ENCODE measurements at regions not wholly inside any gene's neighbourhood (a gene's known extent, or its start where the extent isn't known, plus 50 kb on each side); places are given as distances from the start of the nearest gene placed in this dataset.
A peak's percentile ranks its signal among the peaks of the same experiment; 100 is the strongest.

DNA sequence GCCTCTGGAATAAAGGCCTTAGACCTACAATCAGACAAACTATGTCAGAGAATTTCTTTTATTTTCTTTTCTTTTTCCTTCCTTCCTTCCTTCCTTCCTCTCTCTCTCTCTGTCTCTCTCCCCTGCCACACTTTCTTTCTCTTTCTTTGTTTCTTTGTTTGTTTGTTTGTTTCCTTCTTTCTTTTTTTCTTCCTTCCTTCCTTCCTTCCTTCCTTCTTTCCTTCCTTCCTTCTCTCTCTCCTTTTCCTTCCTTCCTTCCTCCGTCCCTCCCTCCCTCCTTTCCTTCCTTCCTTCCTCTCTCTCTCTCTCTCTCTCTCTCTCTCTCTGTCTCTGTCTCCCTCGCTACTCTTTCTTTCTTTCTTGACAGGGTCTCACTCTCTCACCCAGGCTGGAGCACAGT is 242.6 kb downstream of the GATA3 start:
- no peaks in the 10 kb centered on the region for H3K36me3 ChIP-seq (replicated peaks; ENCODE audit: insufficient read depth, low read depth)
- 88% methylated on average over 1 of the region's 2 CpGs for WGBS (ENCODE audit: low lambda C conversion rate, missing lambda C conversion rate)

DNA sequence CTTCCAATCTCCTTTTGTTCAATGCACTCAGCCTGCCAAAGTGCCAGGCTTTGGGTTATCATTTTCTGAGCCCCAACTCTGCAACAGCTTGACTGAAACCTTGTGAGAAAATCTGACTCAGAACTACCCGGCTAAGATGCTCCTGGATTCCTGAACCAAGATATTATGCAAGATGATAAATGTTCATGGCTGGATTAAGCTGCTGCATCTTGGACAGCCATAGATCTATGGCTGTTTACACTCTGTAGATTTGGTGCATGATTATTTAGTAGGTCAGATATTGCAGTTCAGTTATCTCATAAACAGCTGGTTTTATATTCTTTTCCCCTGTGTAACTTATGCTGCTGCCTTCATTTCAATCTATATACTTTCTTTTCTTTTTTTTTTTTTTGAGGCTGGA is 243.5 kb downstream of the GATA3 start:
- DNase-seq (ENCODE audit: low spot score) = peak; percentile 13
- Histone ChIP-seq H3K4me3 (no peak overlapping the region), H3K9me3 (ENCODE audit: low read depth) (no peaks in the 10 kb centered on the region), H3K36me3 (replicated peaks; ENCODE audit: insufficient read depth, low read depth) (no peaks in the 10 kb centered on the region), H3K9me2 (replicated peaks; ENCODE audit: insufficient read depth) (no peaks in the 10 kb centered on the region), H3K4me1 (ENCODE audit: insufficient read depth) (no peaks in the 10 kb centered on the region), H3K79me2 (no peaks in the 10 kb centered on the region), H3K4me2 (no peak overlapping the region), H2AFZ (no peak overlapping the region), H4K20me1 (ENCODE audit: insufficient read depth, poor library complexity, severe bottlenecking) (no peaks in the 10 kb centered on the region), H3K27me3 (peaks cover 6% of the 10 kb centered on the region), H3K27ac (no peak overlapping the region)
- WGBS (ENCODE audit: low lambda C conversion rate, missing lambda C conversion rate) = 67% methylated on average over 1 of the region's 1 CpG
- TF ChIP-seq, protein P1, sequence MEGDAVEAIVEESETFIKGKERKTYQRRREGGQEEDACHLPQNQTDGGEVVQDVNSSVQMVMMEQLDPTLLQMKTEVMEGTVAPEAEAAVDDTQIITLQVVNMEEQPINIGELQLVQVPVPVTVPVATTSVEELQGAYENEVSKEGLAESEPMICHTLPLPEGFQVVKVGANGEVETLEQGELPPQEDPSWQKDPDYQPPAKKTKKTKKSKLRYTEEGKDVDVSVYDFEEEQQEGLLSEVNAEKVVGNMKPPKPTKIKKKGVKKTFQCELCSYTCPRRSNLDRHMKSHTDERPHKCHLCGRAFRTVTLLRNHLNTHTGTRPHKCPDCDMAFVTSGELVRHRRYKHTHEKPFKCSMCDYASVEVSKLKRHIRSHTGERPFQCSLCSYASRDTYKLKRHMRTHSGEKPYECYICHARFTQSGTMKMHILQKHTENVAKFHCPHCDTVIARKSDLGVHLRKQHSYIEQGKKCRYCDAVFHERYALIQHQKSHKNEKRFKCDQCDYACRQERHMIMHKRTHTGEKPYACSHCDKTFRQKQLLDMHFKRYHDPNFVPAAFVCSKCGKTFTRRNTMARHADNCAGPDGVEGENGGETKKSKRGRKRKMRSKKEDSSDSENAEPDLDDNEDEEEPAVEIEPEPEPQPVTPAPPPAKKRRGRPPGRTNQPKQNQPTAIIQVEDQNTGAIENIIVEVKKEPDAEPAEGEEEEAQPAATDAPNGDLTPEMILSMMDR (IDR thresholded peaks at IDR 0.05; ENCODE audit: poor library complexity) = no peak
- TF ChIP-seq EZH2phosphoT487 (IDR thresholded peaks at IDR 0.05; ENCODE audit: low read depth, severe bottlenecking, unreplicated experiment) (no peak), EZH2 (IDR thresholded peaks at IDR 0.05; ENCODE audit: borderline replicate concordance) (no peak)

More for the DNA sequence above, 242.6 kb downstream of the GATA3 start:
- no peaks in the 10 kb centered on the region for H3K9me2 ChIP-seq (replicated peaks; ENCODE audit: insufficient read depth)
- peaks cover 6% of the 10 kb centered on the region for H3K27me3 ChIP-seq
- no peaks in the 10 kb centered on the region for H3K4me1 ChIP-seq (ENCODE audit: insufficient read depth)
- no peak overlapping the region for H3K27ac ChIP-seq
- H3K4me3 ChIP-seq = no peak overlapping the region
- DNase-seq (ENCODE audit: low spot score) = no peak
- no peaks in the 10 kb centered on the region for H3K79me2 ChIP-seq
- no peak overlapping the region for H3K4me2 ChIP-seq
- H3K9me3 ChIP-seq (ENCODE audit: low read depth) = no peaks in the 10 kb centered on the region
- TF ChIP-seq EZH2 (IDR thresholded peaks at IDR 0.05; ENCODE audit: borderline replicate concordance) (no peak), EZH2phosphoT487 (IDR thresholded peaks at IDR 0.05; ENCODE audit: low read depth, severe bottlenecking, unreplicated experiment) (no peak)
- TF ChIP-seq, protein P1 (IDR thresholded peaks at IDR 0.05; ENCODE audit: poor library complexity) = no peak
- no peaks in the 10 kb centered on the region for H4K20me1 ChIP-seq (ENCODE audit: insufficient read depth, poor library complexity, severe bottlenecking)
- no peak overlapping the region for H2AFZ ChIP-seq

- Histone ChIP-seq H3K79me2 (no peaks in the 10 kb centered on the region), H4K20me1 (ENCODE audit: insufficient read depth, poor library complexity, severe bottlenecking) (no peaks in the 10 kb centered on the region), H3K27ac (no peak overlapping the region), H3K4me2 (no peak overlapping the region), H3K4me3 (no peak overlapping the region), H3K9me2 (replicated peaks; ENCODE audit: insufficient read depth) (no peaks in the 10 kb centered on the region), H3K27me3 (peaks cover 8% of the 10 kb centered on the region), H3K9me3 (ENCODE audit: low read depth) (no peaks in the 10 kb centered on the region), H3K4me1 (ENCODE audit: insufficient read depth) (no peaks in the 10 kb centered on the region), H3K36me3 (replicated peaks; ENCODE audit: insufficient read depth, low read depth) (no peaks in the 10 kb centered on the region), H2AFZ (no peak overlapping the region)
- DNase-seq (ENCODE audit: low spot score) = no peak
- 69% methylated on average over 16 of the region's 16 CpGs for WGBS (ENCODE audit: low lambda C conversion rate, missing lambda C conversion rate)
- no peak for TF ChIP-seq EZH2 (IDR thresholded peaks at IDR 0.05; ENCODE audit: borderline replicate concordance)
- TF ChIP-seq EZH2phosphoT487 (IDR thresholded peaks at IDR 0.05; ENCODE audit: low read depth, severe bottlenecking, unreplicated experiment) = no peak
- TF ChIP-seq, protein P1 (IDR thresholded peaks at IDR 0.05; ENCODE audit: poor library complexity) = no peak
Observed at GRCh38 chr10:8298896-8299570, 244.5 kb downstream of the GATA3 start.
